ENCODE measurements at regions not wholly inside any gene's neighbourhood (a gene's known extent, or its start where the extent isn't known, plus 50 kb on each side); places are given as distances from the start of the nearest gene placed in this dataset.

GRCh38 chr4:11194431-11194830 is 234.3 kb downstream of the HS3ST1 start:
- TF ChIP-seq CTCF (IDR thresholded peaks at IDR 0.05): no peak
- no peak for TF ChIP-seq POLR2A (IDR thresholded peaks at IDR 0.05)

Measured in adrenal gland (tissue), 5 donors.